MCF 10A (cell line): ENCODE measurements at regions not wholly inside any gene's neighbourhood (a gene's known extent, or its start where the extent isn't known, plus 50 kb on each side); places are given as distances from the start of the nearest gene placed in this dataset.

Experiments used
- BruUV-seq: library from RNA; stranded (reverse); fragments of 400-500 nt; replicated peaks from 2 replicates; lab custom pipeline; 2021; lab: Mats Ljungman, UMichigan
- CTCF ChIA-PET: fragments of 300-600 bp; sonication (Branson Sonifier 250); formaldehyde crosslinking; extraction: SDS; loops from one replicate; lab custom pipeline; 2021; ENCODE audit warnings: antibody characterized with exemption, inconsistent platforms; lab: Yijun Ruan, JAX
- POLR2A ChIA-PET: fragments of 300-600, 350-650 bp; sonication (Branson Sonifier 250); formaldehyde crosslinking; extraction: SDS; loops from one replicate; lab custom pipeline; 2020; ENCODE audit warnings: antibody characterized with exemption, inconsistent platforms; lab: Yijun Ruan, JAX
- DNase-seq: peaks from one replicate; pipeline ENCODE4 v3.0.0-alpha.2; 2018; ENCODE audit not compliant: unreplicated experiment
- H3K27ac Mint-ChIP-seq: one replicate; pipeline ENCODE4 v1.8.0; 2022; ENCODE audit warnings: mild to moderate bottlenecking, low read depth, mixed read lengths; ENCODE audit not compliant: unreplicated experiment
- H3K27me3 Mint-ChIP-seq: one replicate; pipeline ENCODE4 v1.8.0; 2022; ENCODE audit warnings: mixed read lengths; ENCODE audit not compliant: insufficient read depth, unreplicated experiment
- H3K36me3 Mint-ChIP-seq: one replicate; pipeline ENCODE4 v1.8.0; 2022; ENCODE audit warnings: mild to moderate bottlenecking, moderate library complexity, mixed read lengths; ENCODE audit not compliant: insufficient read depth, unreplicated experiment
- H3K4me1 Mint-ChIP-seq: one replicate; pipeline ENCODE4 v1.8.0; 2022; ENCODE audit warnings: mixed read lengths; ENCODE audit not compliant: insufficient read depth, unreplicated experiment
- H3K4me3 Mint-ChIP-seq: one replicate; pipeline ENCODE4 v1.8.0; 2022; ENCODE audit warnings: mild to moderate bottlenecking, moderate library complexity, mixed read lengths; ENCODE audit not compliant: unreplicated experiment
- H3K9me3 Mint-ChIP-seq: one replicate; pipeline ENCODE4 v1.8.0; 2022; ENCODE audit warnings: mixed read lengths; ENCODE audit not compliant: unreplicated experiment
- CTCF ChIP-seq: fragments of 200-600 bp; IDR thresholded peaks from one replicate; pipeline ENCODE4 v1.8.0; 2022; ENCODE audit warnings: antibody characterized with exemption, mild to moderate bottlenecking; ENCODE audit not compliant: unreplicated experiment
- intact Hi-C: fragments of 100-400 bp; cut with micrococcal nuclease; formaldehyde crosslinking; loops from 2 replicates; pipeline ENCODE4 v1.14.1; 2022

GRCh38 chr3:182565916-182566796 lies 227.1 kb upstream of the ATP11B start:
- Mint-ChIP-seq H3K27ac (no peak overlapping the region), H3K36me3 (no peaks in the 10 kb centered on the region), H3K9me3 (no peaks in the 10 kb centered on the region), H3K4me1 (no peaks in the 10 kb centered on the region), H3K4me3 (no peak overlapping the region), H3K27me3 (no peaks in the 10 kb centered on the region)
- no peak for TF ChIP-seq CTCF
- ChIA-PET CTCF (interaction anchor here (1.1 kb wide), 1 partner anchor 76 kb away, joined by 4 read pairs; no protein-coding TSS in a partner anchor), POLR2A (no interaction called here)
- intact Hi-C loops: no loop called here
- DNase-seq: no peak
- no TSS peak for BruUV-seq

GRCh38 chr3:182567700-182568099 lies 225.6 kb upstream of the ATP11B start:
- H3K9me3 Mint-ChIP-seq: no peaks in the 10 kb centered on the region
- BruUV-seq: no TSS peak
- CTCF ChIA-PET: no interaction called here
- H3K4me1 Mint-ChIP-seq: no peaks in the 10 kb centered on the region
- no peak for DNase-seq
- intact Hi-C loops: no loop called here
- no peak overlapping the region for H3K4me3 Mint-ChIP-seq
- H3K27ac Mint-ChIP-seq: no peak overlapping the region
- H3K36me3 Mint-ChIP-seq: no peaks in the 10 kb centered on the region
- POLR2A ChIA-PET: no interaction called here
- TF ChIP-seq CTCF: no peak
- no peaks in the 10 kb centered on the region for H3K27me3 Mint-ChIP-seq

GRCh38 chr3:182568261-182568660 lies 225.0 kb upstream of the ATP11B start:
- DNase-seq: no peak
- no peaks in the 10 kb centered on the region for H3K36me3 Mint-ChIP-seq
- no peaks in the 10 kb centered on the region for H3K4me1 Mint-ChIP-seq
- CTCF ChIA-PET: interaction anchor here (1.4 kb wide), 1 partner anchor 115 kb away, joined by 5 read pairs; no protein-coding TSS in a partner anchor
- no peak overlapping the region for H3K27ac Mint-ChIP-seq
- no peak for TF ChIP-seq CTCF
- intact Hi-C loops: no loop called here
- no peak overlapping the region for H3K4me3 Mint-ChIP-seq
- H3K9me3 Mint-ChIP-seq: peaks cover 1% of the 10 kb centered on the region
- no TSS peak for BruUV-seq
- POLR2A ChIA-PET: no interaction called here
- no peaks in the 10 kb centered on the region for H3K27me3 Mint-ChIP-seq

- DNase-seq: no peak
- Mint-ChIP-seq H3K27me3 (no peaks in the 10 kb centered on the region), H3K27ac (no peak overlapping the region), H3K4me3 (no peak overlapping the region), H3K36me3 (no peaks in the 10 kb centered on the region), H3K9me3 (peaks cover 7% of the 10 kb centered on the region), H3K4me1 (no peaks in the 10 kb centered on the region)
- no peak for TF ChIP-seq CTCF
- intact Hi-C loops: no loop called here
- BruUV-seq: no TSS peak
- ChIA-PET CTCF (interaction anchor here (1.4 kb wide), 1 partner anchor 114 kb away, joined by 5 read pairs; no protein-coding TSS in a partner anchor), POLR2A (no interaction called here)
Observed at GRCh38 chr3:182568876-182569275, 224.4 kb upstream of the ATP11B start.
